Right lobe of liver (tissue), 6 donors: ENCODE measurements at regions not wholly inside any gene's neighbourhood (a gene's known extent, or its start where the extent isn't known, plus 50 kb on each side); places are given as distances from the start of the nearest gene placed in this dataset.

Experiments used
- ATAC-seq, 4 donors: fragments of 200-7000 bp; cut with Tn5 transposase; one replicate each; pipeline ENCODE4 v1.9.1; 2020; ENCODE audit warnings: mild to moderate bottlenecking in 4 of 4, moderate library complexity in 4 of 4
- DNase-seq, 3 donors: peaks; one replicate each; pipeline ENCODE4 v3.0.0-alpha.2; 2020
- H3K27ac ChIP-seq, 3 donors: fragments of 200-600 bp; one replicate each; pipeline ENCODE4 v1.8.0; 2022
- H3K27me3 ChIP-seq, 2 donors: fragments of 200-600 bp; one replicate each; pipeline ENCODE4 v1.8.0; 2022
- H3K36me3 ChIP-seq, 4 donors: fragments of 200-600 bp; sonication (generic) in 1 of 4; one replicate each; pipeline versions ENCODE4 v1.5.1 to v1.8.0; 2017 to 2022; ENCODE audit warnings: control low read depth in 1 of 4
- H3K4me1 ChIP-seq, 4 donors: fragments of 200-600 bp; sonication (generic) in 1 of 4; one replicate each; pipeline versions ENCODE4 v1.5.1 to v1.8.0; 2017 to 2022; ENCODE audit warnings: control low read depth in 1 of 4
- H3K4me3 ChIP-seq, 3 donors: fragments of 200-600 bp; one replicate each; pipeline ENCODE4 v1.8.0; 2022
- H3K9me3 ChIP-seq, 4 donors: fragments of 200-600 bp; sonication (generic) in 1 of 4; one replicate each; pipeline versions ENCODE4 v1.5.1 to v1.8.0; 2017 to 2022; ENCODE audit warnings: control low read depth in 1 of 4
- CTCF ChIP-seq, 4 donors: fragments of 200-600 bp in 3 of 4; fragments of 450-650 bp in 1 of 4; IDR thresholded peaks; one replicate each; pipeline versions ENCODE4 v1.5.1 to v1.8.0; 2016 to 2022; ENCODE audit warnings: antibody characterized with exemption in 4 of 4, mild to moderate bottlenecking in 2 of 4
- POLR2A ChIP-seq: fragments of 450-650 bp; IDR thresholded peaks from one replicate; pipeline ENCODE4 v1.6.1; 2017; ENCODE audit warnings: antibody characterized with exemption, mild to moderate bottlenecking
- WGBS: methylation state at CpG from one replicate; pipeline ENCODE4 v1.1.6; 2018; ENCODE audit warnings: low coverage, low lambda C conversion rate; ENCODE audit not compliant: insufficient coverage; ENCODE audit errors: missing lambda C conversion rate; 5-methylcytosine and 5-hydroxymethylcytosine counted together
- intact Hi-C, 2 donors: fragments of 100-400 bp; cut with DNase I; formaldehyde crosslinking; loops; one replicate each; pipeline versions ENCODE4 v1.11.2 to v1.14.1; 2022
- donor health status: DM: no; HTN: yes; CAD: no.
- donor health status: DM: no; HTN: no; CAD: no.
- donor health status: DM: no; HTN: no; CAD: no.
- donor health status: DM: no; HTN: yes; CAD: no.
- donor health status: DM: no; HTN: yes; CAD: no.

GRCh38 chr13:84481958-84482357 is 599.7 kb upstream of the SLITRK1 start:
- H3K27me3 ChIP-seq, result no peaks in the 10 kb centered on the region
- no peaks in the 10 kb centered on the region for H3K9me3 ChIP-seq
- no peaks in the 10 kb centered on the region for H3K4me1 ChIP-seq
- no peak overlapping the region for H3K27ac ChIP-seq
- H3K4me3 ChIP-seq, result no peak overlapping the region
- DNase-seq (no peak), ATAC-seq (no peak)
- WGBS, result 64% methylated on average over 1 of the region's 1 CpG
- TF ChIP-seq POLR2A (no peak), CTCF (IDR thresholded peaks at IDR 0.05) (no peak)
- H3K36me3 ChIP-seq, result no peaks in the 10 kb centered on the region
- intact Hi-C loops, result no loop called here

- no peaks in the 10 kb centered on the region for H3K36me3 ChIP-seq
- no peaks in the 10 kb centered on the region for H3K27me3 ChIP-seq
- no peak for ATAC-seq
- no peaks in the 10 kb centered on the region for H3K4me1 ChIP-seq
- intact Hi-C loops, result no loop called here
- no peak for DNase-seq
- no peak for TF ChIP-seq POLR2A
- TF ChIP-seq CTCF (IDR thresholded peaks at IDR 0.05), result no peak
- no peaks in the 10 kb centered on the region for H3K9me3 ChIP-seq
- no peak overlapping the region for H3K4me3 ChIP-seq
- no peak overlapping the region for H3K27ac ChIP-seq
- WGBS, result 56% methylated on average over 1 of the region's 1 CpG
These were observed 597.4 kb upstream of the SLITRK1 start for GRCh38 chr13:84479656-84480055.

- no peaks in the 10 kb centered on the region for H3K9me3 ChIP-seq
- intact Hi-C loops, result no loop called here
- DNase-seq (no peak), ATAC-seq (no peak)
- no peaks in the 10 kb centered on the region for H3K4me1 ChIP-seq
- TF ChIP-seq CTCF (IDR thresholded peaks at IDR 0.05) (no peak), POLR2A (no peak)
- no peak overlapping the region for H3K27ac ChIP-seq
- H3K4me3 ChIP-seq, result no peak overlapping the region
- H3K36me3 ChIP-seq, result no peaks in the 10 kb centered on the region
- H3K27me3 ChIP-seq, result no peaks in the 10 kb centered on the region
These were observed 588.3 kb upstream of the SLITRK1 start for GRCh38 chr13:84470528-84470927.

- Histone ChIP-seq H3K27ac (no peak overlapping the region), H3K27me3 (no peaks in the 10 kb centered on the region), H3K4me1 (no peaks in the 10 kb centered on the region), H3K36me3 (no peaks in the 10 kb centered on the region), H3K4me3 (no peak overlapping the region), H3K9me3 (no peaks in the 10 kb centered on the region)
- DNase-seq (no peak), ATAC-seq (no peak)
- intact Hi-C loops, result no loop called here
- TF ChIP-seq POLR2A, result no peak
These were observed 584.2 kb upstream of the SLITRK1 start for GRCh38 chr13:84466461-84466860.

GRCh38 chr13:84460989-84461388 is 578.7 kb upstream of the SLITRK1 start:
- no peak overlapping the region for H3K4me3 ChIP-seq
- no peak overlapping the region for H3K27ac ChIP-seq
- ATAC-seq (no peak), DNase-seq (no peak)
- H3K4me1 ChIP-seq, result no peaks in the 10 kb centered on the region
- no peak for TF ChIP-seq CTCF (IDR thresholded peaks at IDR 0.05)
- TF ChIP-seq POLR2A, result no peak
- intact Hi-C loops, result no loop called here
- no peaks in the 10 kb centered on the region for H3K27me3 ChIP-seq
- no peaks in the 10 kb centered on the region for H3K9me3 ChIP-seq
- H3K36me3 ChIP-seq, result no peaks in the 10 kb centered on the region
